ENCODE measurements at regions not wholly inside any gene's neighbourhood (a gene's known extent, or its start where the extent isn't known, plus 50 kb on each side); places are given as distances from the start of the nearest gene placed in this dataset.
A peak's percentile ranks its signal among the peaks of the same experiment; 100 is the strongest.

DNA sequence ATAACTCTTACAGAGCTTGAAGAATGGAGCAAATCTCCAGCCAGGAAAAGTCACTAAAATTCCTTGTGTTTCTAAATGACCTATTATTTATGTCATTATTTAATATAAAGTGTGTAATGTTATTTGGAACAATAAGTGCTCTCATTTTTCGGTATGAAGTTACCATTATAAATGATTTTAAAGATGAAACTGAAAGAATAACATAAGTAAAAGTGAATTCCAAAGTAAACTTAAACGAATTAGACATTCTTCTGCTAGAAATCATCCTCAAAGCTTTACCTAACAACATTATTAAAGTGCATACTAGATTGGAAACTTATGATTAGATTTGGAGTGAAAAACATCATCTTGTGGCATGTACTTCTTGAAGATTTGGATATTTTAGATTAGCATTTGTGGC is 897.2 kb upstream of the CDH2 start:
- no peak for DNase-seq (ENCODE audit: low spot score)

DNA sequence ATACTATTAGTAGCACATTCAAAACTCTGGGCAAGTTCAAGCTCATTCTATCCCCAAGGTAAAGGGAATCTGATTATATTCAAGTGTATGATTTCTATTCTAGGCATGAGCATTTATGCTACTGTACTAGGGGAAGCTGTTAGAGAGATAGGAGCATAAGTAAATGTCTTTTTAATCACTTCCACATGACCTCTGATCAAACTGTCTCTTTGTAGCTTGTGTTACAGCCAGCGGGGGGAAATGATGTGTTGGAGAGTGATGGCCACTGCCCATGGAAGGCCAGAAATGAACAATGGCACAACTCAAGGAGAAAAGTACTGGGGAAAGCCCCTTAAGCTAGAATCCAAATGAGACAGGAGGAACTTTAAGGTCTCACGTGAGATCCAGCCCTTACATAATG is 894.9 kb upstream of the CDH2 start:
- DNase-seq (ENCODE audit: low spot score), result no peak

DNA sequence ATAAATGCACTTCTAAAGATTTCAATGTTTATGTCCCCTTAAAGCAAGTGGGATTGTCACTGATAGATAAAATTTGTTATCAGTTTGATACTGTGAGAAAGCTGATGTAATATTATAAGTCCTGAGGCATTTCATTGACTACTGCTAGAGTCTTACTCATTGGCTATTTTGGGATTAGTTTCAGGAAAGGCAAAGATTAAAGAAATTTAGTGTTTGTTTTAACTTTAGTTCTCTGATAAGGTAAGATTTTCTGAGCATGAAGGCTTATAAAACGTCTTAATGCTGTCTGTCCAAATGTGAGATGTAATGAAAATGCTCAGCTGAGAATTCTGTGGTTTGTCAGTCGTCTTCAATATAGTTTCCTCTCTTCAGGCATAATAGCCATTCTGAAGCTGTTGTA is 886.4 kb upstream of the CDH2 start:
- no peak for DNase-seq (ENCODE audit: low spot score)

DNA sequence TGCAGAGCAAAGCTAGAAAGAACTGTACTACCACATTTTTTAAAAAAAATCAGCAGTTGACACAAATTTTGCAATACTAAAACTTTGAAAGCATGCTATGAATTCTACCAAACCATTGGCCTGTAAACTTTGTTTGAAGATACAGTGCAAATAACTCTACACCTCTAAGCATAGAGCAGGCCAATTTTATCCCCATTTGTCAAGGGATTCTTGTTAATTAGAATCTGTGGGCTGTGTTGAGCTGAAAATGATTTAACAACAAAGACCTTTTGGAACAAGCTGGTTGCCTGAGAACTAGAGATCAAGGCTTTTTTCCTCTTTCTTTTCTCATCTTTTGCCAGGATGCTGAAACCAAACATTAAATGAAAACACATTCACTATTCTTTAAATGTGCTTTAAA is 886.0 kb upstream of the CDH2 start:
- no peak for DNase-seq (ENCODE audit: low spot score)

DNA sequence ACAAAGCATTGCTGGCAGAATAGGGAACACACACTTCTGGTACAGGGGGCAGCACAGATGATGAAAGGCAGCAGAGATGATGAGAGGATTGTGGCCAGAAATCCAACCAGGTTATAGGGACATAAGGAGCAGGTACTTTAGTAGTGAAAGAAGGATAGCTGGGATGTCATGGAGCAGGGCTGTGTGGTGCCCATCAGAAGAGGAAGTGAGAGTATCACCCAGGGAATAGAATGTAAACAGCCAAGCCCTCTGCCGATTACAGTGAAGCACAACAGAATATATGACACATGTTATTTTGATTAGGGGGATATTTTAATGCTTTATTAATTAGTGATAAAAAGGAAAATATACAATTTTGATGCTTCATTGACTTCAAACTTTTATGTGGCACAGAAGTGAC is 883.4 kb upstream of the CDH2 start:
- no peak for DNase-seq (ENCODE audit: low spot score)

DNA sequence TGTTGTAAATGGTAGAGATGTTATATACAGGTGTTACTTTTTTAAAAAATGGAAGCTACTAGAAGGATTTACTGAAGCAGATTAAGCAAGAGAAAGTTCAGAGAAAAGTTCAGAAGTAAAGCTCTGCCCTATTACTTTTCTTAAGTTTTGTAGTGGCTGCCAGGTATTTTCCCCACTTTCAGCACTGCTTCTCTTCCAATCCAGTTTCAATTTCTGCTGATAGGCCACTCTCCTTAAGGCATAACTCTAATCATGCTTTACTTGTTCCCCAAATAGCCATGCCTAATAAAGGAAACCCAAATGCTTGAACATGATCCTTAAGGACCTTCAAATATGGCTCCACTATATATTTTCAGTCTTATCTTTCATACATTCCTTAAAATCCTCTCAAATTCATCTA is 880.8 kb upstream of the CDH2 start:
- DNase-seq (ENCODE audit: low spot score), result no peak

DNA sequence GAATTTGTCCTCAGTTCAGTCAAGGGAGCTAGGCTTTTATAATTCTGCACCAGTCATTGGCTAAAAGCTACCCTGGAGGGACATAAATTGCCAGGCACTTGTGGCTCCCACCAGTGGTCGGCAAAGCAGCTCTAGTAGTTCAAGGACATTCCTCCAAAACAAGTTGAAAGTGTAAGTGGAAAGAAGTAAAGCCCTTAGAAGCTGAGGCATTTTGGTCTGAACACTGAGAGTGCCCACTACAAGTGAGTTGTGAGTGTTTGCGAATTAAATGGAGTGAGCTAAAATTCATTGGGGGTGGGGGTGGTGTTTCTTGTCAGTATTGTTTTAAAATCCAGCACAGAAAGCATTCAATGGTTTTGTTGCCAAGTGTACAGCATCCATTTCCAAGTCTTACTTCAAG is 879.9 kb upstream of the CDH2 start:
- no peak for DNase-seq (ENCODE audit: low spot score)

DNA sequence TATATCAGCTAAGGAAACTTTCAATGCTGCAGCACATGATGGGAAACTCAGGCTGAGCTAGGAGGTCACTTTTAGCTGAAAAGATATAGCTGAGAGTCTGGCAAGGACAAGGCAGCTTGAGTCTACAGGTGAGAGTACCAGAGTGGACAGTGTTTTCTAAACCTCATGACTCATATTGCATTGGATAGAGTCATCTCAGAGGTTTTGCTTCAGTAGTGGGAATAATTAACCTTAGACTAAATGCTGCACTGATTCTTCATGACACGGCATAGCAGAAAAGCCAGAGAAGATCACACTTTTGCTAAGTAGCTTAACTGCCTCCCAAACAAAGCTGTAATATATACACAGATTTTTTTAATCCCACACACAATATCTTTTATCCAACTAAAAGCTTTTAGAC is 865.0 kb upstream of the CDH2 start:
- DNase-seq (ENCODE audit: low spot score), result peak; percentile 30

DNA sequence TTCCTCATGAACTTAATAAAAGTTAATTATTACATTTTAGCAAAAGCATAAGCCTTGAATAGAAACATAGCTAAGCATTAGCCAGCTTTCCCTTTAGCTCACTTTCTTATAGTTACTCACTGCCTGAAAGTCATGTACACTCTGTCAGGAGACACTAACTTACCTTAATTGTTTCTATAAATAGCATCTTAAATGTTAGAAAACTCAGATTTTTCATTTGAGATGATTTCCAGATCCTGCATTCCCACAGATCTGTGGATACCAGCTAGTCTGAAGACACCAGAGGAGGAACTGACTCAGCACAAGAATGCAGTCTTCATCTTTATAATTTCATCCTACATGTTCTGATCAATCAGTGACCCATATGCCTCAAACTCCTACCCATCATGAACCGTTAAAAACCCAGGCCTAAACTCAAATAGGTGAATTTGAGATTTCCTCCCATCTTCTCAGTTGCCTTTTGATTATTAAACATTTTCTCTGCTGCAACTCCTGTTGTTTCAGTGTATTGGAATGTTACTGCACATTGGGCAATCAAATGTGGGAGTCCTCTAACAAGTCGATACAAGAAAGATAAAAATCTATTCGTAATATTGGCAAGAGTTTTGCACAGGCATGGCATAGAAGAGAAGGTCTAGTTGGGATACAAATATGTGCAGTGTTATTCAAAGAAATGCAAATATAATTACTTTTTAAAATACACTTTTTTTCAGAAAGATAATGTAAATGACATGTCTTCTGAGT is 857.4 kb upstream of the CDH2 start:
- DNase-seq (ENCODE audit: low spot score), result no peak

DNA sequence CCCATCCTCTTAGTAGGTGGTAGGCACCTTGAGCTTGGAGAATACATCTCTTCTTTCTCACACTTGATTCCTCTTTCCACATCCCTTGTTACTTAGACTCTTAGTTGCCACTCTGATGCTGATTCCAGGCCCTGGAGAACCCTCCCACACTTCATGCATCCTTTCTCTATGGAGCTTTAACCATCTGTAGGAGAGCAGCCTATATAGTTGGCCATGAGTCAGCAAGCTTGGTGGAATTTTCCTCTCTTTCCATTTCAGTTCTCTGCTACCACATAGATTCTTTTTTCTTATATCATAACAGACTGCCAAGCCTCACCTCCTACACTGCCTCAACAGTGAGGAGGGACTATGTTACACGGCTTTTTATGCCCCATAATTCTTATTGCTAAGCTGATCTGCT is 851.6 kb upstream of the CDH2 start:
- no peak for DNase-seq (ENCODE audit: low spot score)

DNA sequence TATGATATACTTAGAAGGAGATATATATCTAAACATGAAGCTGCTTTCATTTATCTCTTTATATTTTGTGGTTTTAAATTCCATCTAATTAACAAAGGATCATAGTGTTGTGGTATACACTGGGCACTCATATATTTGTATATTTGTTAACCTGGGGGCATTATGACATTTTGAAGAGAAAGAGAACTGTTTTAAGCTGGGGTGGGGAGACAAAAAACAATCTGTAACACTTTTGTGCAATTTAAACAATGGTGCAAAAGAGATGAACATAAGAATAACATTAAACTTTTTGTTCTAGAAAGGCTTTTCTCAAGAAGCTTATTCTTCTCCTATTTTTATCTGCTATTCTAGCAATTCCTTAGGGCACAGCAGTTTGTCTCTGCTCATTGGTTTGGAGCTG is 842.0 kb upstream of the CDH2 start:
- DNase-seq (ENCODE audit: low spot score), result no peak

DNA sequence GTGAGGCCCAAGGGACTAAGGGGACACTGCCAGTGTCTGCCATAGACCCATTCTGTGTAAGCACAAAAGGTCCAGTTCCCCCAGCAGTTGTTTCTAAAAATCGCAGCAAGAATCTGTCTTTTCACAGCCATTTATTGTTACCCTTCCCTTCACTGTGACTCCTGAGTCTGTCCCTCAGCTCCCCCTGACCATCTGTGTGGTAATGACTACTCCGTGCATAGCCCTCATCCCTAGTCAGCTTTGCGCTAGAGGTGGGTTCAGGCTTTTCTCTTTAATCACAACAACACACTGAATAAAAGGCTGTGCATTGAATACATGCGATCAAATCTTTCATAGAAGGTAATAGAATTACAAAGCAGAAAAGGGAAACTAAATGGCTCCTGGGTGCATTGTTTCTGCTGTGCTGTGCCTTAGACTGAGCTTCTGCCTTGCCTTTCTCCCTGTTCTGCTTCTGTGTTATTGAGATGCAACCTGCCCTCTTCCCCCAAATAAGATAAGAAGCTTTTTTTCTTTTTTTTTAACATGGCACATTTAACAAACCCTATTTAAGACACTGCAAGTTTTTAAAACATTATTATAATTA is 836.0 kb upstream of the CDH2 start:
- no peak for DNase-seq (ENCODE audit: low spot score)

DNA sequence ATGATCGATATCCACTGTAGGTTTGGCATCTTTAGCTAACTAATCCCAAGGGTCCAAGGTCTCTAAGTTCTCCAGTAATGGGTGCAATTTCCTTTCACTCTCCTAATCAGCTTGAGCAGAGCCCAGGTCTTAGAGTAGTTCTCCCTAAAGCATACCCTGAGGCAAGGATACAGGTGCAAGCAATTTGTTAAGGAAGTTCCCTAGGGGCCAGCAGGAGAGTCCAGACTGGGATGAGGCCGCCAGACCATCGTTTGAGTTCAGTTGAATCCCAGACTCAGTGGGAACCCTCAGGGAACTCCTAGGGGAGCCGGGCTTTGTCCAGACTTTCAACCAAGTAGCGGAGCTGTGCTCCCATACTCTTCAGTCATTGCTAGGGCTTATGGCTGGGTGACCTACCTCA is 835.4 kb upstream of the CDH2 start:
- no peak for DNase-seq (ENCODE audit: low spot score)

DNA sequence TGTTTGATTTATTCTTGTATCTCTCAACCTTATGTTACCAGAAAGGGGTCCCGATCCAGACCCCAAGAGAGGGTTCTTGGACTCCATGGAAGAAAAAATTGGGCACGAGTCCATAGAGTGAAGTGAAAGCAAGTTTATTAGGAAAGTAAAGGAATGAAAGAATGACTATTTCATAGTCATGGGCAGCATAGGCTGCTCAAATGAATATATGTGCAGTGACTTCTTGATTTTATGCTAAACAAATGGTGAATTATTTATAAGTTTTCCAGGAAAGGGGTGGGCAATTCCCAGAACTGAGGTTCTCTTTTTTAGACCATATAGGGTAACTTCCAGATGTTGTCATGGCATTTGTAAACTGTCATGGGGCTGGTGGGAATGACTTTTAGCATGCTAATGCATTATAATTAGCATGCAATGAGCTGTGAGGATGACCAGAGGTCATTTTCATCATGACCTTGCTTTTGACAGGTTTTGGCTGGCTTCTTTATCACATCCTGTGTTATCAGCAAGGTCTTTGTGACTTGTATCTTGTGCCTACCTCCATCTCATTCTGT is 832.4 kb upstream of the CDH2 start:
- DNase-seq (ENCODE audit: low spot score), result no peak

DNA sequence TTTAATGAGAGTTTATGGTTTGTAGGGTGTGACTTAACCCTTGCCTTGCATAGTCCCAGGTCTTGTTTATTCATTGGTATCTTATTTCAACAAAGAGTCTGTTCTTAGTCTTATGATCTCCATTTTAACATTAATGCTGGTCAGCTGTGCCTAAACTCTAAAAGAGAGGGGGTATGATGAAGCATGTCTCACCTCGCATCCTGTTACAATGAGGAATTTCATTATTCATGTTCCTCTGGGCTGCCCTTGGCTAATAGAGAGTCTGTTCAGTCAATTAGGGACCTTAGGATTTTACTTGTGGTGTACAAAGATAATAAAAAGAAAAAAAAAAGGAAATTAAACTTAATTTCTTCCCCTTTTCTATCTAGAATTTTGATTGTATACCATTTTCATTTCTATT is 831.9 kb upstream of the CDH2 start:
- no peak for DNase-seq (ENCODE audit: low spot score)

DNA sequence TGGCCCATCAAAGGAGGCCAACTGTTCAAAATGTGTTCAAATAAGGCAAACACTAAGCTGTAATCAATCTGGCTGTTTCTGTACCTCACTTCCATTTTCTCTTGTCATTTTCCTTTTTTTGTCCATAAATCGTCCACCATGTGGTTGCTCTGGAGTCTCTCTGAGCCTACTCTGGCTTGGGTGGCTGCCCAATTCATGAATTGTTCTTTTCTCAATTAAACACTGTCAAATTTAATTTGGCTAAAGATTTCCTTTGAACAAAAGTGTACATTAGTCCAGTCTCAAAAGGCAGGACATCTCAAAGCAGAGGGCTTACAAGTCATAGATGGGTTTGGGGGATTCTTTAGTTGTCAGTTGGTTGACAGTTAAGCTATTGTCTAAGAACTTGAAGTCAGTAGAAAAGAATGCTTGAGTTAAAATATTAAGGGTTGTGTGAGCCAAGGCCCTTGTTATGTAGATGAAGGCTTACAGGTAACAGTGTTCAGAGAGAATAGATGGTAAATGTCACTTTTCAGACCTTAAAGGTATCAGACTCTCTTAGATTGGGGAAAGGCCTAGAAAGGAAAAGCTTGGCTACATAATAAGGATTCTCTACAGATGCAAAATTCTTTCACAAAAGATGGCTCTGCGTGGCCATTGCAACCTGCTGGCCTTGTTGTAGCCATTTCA is 831.2 kb upstream of the CDH2 start:
- DNase-seq (ENCODE audit: low spot score), result no peak

DNA sequence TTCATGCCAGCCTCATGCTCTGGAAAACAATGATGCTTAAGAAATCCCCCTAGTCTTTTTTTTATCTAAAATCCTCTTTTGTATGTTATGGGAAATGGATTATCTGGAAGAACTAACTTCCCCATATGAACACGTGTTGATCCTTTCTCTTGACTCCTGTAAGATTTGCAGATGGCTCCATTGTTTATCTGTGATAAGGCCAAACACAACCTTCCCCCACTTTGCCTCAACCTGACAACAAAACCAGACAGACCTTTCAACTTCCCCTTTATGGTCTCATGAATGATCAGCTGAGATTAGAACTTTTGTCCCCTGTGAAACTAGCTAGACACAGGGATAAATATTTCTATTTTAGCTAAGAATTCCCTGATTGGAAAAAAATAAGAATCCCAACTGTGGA is 828.0 kb upstream of the CDH2 start:
- DNase-seq (ENCODE audit: low spot score), result no peak

DNA sequence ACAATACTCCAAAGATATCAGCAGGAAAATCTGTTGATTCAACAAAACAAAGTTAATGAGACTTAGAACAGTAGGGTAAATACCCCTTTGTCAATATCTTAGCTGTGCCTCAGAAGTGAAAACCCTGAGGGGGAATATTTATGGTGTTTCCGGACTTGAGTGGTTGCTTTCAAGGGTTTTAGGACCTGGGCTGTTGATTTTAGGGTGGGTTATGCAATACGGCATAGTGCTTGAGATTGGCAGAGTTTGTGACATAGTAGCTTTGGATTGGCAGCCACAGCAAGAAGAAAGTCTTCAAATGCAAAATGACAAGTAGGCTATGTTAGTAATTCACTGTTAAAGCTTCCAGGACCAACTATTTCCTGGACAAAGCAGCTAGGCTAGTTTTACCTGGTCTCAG is 826.3 kb upstream of the CDH2 start:
- no peak for DNase-seq (ENCODE audit: low spot score)

DNA sequence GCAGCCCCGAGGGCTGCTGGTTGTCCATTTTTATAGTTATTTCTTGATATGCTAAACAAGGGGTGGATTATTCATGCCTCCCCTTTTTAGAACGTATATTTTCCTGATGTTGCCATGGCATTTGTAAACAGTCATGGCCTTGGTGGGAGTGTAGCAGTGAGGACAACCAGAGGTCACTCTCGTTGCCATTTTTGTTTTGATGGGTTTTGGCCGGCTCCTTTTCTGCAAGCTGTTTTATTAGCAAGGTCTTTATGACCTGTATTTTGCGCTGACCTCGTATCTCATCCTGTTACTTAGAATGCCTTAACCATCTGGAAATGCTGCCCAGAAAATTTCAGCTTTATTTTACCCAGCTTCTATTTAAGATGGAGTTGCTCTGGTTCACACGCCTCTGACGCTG is 825.8 kb upstream of the CDH2 start:
- DNase-seq (ENCODE audit: low spot score), result no peak

DNA sequence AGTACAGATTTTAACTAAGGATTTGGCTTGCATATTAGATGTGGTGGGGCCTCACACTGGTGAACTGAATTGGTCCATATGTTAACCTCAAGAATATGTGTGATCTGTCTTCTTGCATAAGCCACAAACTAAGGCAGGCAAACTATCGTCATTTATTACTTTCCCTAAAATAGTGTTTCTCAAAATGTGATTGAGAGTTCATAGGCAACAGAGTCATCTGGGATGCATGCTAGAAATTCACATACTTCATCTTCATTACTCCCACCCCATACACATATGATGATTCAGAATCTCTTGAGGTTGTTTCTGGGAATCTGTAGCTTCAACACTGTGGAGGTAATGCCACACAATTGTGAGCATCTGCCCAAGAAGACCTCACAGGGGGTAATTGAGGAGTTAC is 822.8 kb upstream of the CDH2 start:
- DNase-seq (ENCODE audit: low spot score), result no peak

DNA sequence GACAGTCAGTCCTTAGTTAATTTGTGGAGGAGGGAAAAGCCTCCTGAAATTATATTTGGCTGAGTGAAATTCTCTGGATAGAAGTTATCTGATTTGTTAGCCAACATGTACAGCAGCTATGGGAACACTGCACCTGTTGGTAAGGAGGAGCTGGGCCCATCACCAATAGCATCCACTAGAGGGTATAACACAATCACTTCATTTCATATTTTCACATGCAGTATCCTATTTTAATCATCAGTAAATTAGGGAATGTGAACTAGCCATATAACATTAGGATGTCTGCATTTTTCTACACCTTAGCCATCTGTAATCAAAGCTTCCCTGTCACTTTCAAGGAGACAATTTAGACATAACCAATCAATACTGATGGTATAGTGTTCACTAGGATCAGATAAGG is 818.4 kb upstream of the CDH2 start:
- DNase-seq (ENCODE audit: low spot score), result peak; percentile 45

DNA sequence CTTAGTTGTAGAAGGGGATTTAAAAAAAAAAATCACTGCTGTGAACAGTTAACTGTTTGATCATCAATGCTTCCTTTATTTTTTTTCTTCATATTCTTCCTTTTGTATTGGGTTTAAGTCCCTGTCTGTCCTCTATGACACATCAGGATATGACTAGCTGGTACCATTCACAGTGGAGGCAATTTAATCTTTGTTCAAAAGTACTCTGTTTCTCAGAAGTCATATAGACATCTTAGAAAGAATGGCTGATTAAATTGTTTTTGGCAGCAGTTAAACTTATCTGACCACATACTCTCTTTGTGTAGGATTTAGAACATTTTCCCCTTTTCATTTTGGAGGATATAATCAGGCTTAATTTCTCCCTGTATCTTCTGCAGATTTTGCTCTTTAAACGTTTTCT is 807.8 kb upstream of the CDH2 start:
- DNase-seq (ENCODE audit: low spot score), result no peak

DNA sequence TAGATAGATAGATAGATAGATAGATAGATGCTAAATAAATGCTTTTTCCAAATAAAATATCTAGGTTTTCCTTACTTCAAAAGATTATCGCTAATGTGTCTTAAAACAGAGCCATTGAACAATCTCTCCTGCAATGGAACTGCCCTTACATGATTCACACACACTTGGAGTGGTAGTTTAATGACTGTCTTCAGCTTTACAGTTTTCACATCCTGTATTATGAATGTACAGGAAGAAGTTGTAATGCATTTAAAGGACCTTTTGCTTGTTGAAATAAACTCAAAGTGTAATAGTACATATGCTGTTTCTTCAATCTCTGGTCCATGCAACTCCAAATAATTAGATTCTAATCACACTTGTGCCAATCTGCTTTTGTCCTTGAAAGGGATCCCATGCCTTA is 797.6 kb upstream of the CDH2 start:
- no peak for DNase-seq (ENCODE audit: low spot score)

DNA sequence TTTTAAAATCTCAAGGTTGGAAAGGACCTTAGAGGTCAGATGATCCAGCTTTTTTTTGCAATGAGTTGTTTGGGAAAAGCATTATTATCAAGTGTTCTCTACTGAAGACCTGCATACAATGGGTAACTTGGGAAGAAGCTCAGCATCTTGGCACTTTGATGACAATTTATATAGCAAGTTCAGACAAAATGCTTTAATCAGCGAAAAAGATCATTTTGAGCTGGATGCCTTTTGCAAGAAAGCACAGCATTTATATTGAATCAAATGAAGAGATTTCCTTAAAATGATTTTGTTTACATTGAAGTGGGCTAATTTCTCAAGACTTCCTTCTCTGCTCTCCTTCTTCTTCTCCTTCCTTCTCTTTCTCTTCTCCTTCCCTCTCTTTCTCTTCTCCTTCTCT is 796.4 kb upstream of the CDH2 start:
- no peak for DNase-seq (ENCODE audit: low spot score)
